Pons (tissue), 1 donor: ENCODE measurements at regions not wholly inside any gene's neighbourhood (a gene's known extent, or its start where the extent isn't known, plus 50 kb on each side); places are given as distances from the start of the nearest gene placed in this dataset.

Experiments used
- DNase-seq: peaks from one replicate; pipeline ENCODE4 v3.0.0-alpha.2; 2016; ENCODE audit warnings: low spot score

GRCh38 chr11:127598476-127598875 lies 597.9 kb upstream of the KIRREL3 start:
- DNase-seq, result no peak

- DNase-seq, result no peak
Measured at GRCh38 chr11:127596433-127596832, 595.9 kb upstream of the KIRREL3 start.

GRCh38 chr11:127592371-127592770 lies 591.8 kb upstream of the KIRREL3 start:
- no peak for DNase-seq

- DNase-seq, result no peak
Measured at GRCh38 chr11:127590314-127590713, 589.7 kb upstream of the KIRREL3 start.

- DNase-seq, result no peak
Measured at GRCh38 chr11:127588431-127588830, 587.9 kb upstream of the KIRREL3 start.

GRCh38 chr11:127587511-127587910 lies 586.9 kb upstream of the KIRREL3 start:
- DNase-seq, result no peak

- no peak for DNase-seq
Measured at GRCh38 chr11:127576210-127576609, 575.6 kb upstream of the KIRREL3 start.

- DNase-seq, result no peak
Measured at GRCh38 chr11:127574478-127574877, 573.9 kb upstream of the KIRREL3 start.

GRCh38 chr11:127568891-127569290 lies 568.3 kb upstream of the KIRREL3 start:
- no peak for DNase-seq

- no peak for DNase-seq
Measured at GRCh38 chr11:127567237-127567932, 566.8 kb upstream of the KIRREL3 start.

- no peak for DNase-seq
Measured at GRCh38 chr11:127564810-127565209, 564.2 kb upstream of the KIRREL3 start.

GRCh38 chr11:127559978-127560377 lies 559.4 kb upstream of the KIRREL3 start:
- DNase-seq, result no peak

GRCh38 chr11:127552446-127552845 lies 551.9 kb upstream of the KIRREL3 start:
- DNase-seq, result no peak

- DNase-seq, result no peak
Measured at GRCh38 chr11:127531167-127531566, 530.6 kb upstream of the KIRREL3 start.

- DNase-seq, result no peak
Measured at GRCh38 chr11:127528297-127528696, 527.7 kb upstream of the KIRREL3 start.

- DNase-seq, result peak; percentile 11
Measured at GRCh38 chr11:127524618-127525017, 524.0 kb upstream of the KIRREL3 start.

GRCh38 chr11:127521413-127521812 lies 520.8 kb upstream of the KIRREL3 start:
- no peak for DNase-seq

- DNase-seq, result no peak
Measured at GRCh38 chr11:127507851-127508250, 507.3 kb upstream of the KIRREL3 start.

GRCh38 chr11:127506647-127507046 lies 506.1 kb upstream of the KIRREL3 start:
- no peak for DNase-seq

- no peak for DNase-seq
Measured at GRCh38 chr11:127506126-127506525, 505.6 kb upstream of the KIRREL3 start.

GRCh38 chr11:127496165-127496564 lies 495.6 kb upstream of the KIRREL3 start:
- no peak for DNase-seq

GRCh38 chr11:127493330-127494022 lies 492.9 kb upstream of the KIRREL3 start:
- peak; percentile 47 for DNase-seq

GRCh38 chr11:127492029-127492428 lies 491.5 kb upstream of the KIRREL3 start:
- DNase-seq, result no peak

GRCh38 chr11:127491589-127491988 lies 491.0 kb upstream of the KIRREL3 start:
- DNase-seq, result no peak
